HCT116 (cell line): ENCODE measurements at regions not wholly inside any gene's neighbourhood (a gene's known extent, or its start where the extent isn't known, plus 50 kb on each side); places are given as distances from the start of the nearest gene placed in this dataset.

ENCODE experiments used
- ATAC-seq: fragments of 200-7000 bp; cut with Tn5 transposase; 2 replicates; pipeline ENCODE4 v1.9.1; 2020; ENCODE audit warnings: mild to moderate bottlenecking, moderate library complexity
- BruUV-seq: library from RNA; stranded (reverse); fragments of 400-500 nt; replicated peaks from 2 replicates; lab custom pipeline; 2021; lab: Mats Ljungman, UMichigan
- CTCF ChIA-PET: fragments of 300-600 bp; sonication (Branson Sonifier 250); formaldehyde crosslinking; loops from one replicate; lab custom pipeline; 2021; ENCODE audit warnings: antibody characterized with exemption; lab: Charles Lee
- POLR2A ChIA-PET: fragments of 300-600, 350-600 bp; sonication (Branson Sonifier 250); formaldehyde crosslinking; loops from one replicate; lab custom pipeline; 2021; ENCODE audit warnings: antibody characterized with exemption; lab: Charles Lee
- RAD21 ChIA-PET, 2 experiments: fragments of 300-600 bp; sonication (Branson Sonifier 250); formaldehyde crosslinking; loops; one replicate each; lab custom pipeline; 2023; ENCODE audit warnings: low total read pairs in 2 of 2; ENCODE audit not compliant: uncharacterized antibody in 2 of 2, unreplicated experiment in 2 of 2, low non-redundant PET in 1 of 2; lab: Charles Lee
- DNase-seq: peaks from one replicate; pipeline ENCODE4 v3.0.0-alpha.2; 2010; ENCODE audit warnings: low read depth, low spot score
- H2AFZ ChIP-seq: fragments of 200-600 bp; shearing (Covaris generic), sonication (generic); 2 replicates; pipeline ENCODE4 v1.6.1; 2017; ENCODE audit warnings: low read depth, mixed run types, mixed read lengths, antibody characterized with exemption, low read length; ENCODE audit not compliant: poor library complexity, severe bottlenecking
- H3K27ac ChIP-seq: 2 replicates; pipeline ENCODE4 v1.5.1; 2012; ENCODE audit warnings: low read depth, low read length
- H3K27me3 ChIP-seq: fragments of 200-600 bp; sonication (generic); 2 replicates; pipeline ENCODE4 v1.6.1; 2016; ENCODE audit warnings: mixed run types, low read length, mixed read lengths; ENCODE audit not compliant: insufficient read depth
- H3K36me3 ChIP-seq, 2 experiments: fragments of 200-500 bp in 1 of 2; fragments of 200-600 bp in 1 of 2; sonication (Bioruptor generic) in 1 of 2; sonication (generic) in 1 of 2; 2 replicates each; pipeline versions ENCODE4 v1.5.1 to v1.6.1; 2014 to 2016; ENCODE audit warnings: low read length in 2 of 2, inconsistent platforms in 1 of 2, mixed read lengths in 1 of 2, mixed run types in 1 of 2; ENCODE audit not compliant: insufficient read depth in 2 of 2, control insufficient read depth in 1 of 2
- H3K4me1 ChIP-seq, 2 experiments: fragments of 200-600 bp in 1 of 2; sonication (generic) in 1 of 2; 2 replicates each; pipeline versions ENCODE4 v1.5.1 to v1.6.1; 2012 to 2017; ENCODE audit warnings: low read length in 2 of 2, inconsistent platforms in 1 of 2, mild to moderate bottlenecking in 1 of 2, mixed read lengths in 1 of 2, mixed run types in 1 of 2, moderate library complexity in 1 of 2; ENCODE audit not compliant: insufficient read depth in 2 of 2, control insufficient read depth in 1 of 2
- H3K4me2 ChIP-seq: fragments of 200-600 bp; sonication (generic); 2 replicates; pipeline ENCODE4 v1.6.1; 2017; ENCODE audit warnings: mixed run types, low read length, mixed read lengths
- H3K4me3 ChIP-seq, 2 experiments: fragments of 200-600 bp in 1 of 2; sonication (generic) in 1 of 2; replicated peaks in 1 of 2; 2 replicates each; pipeline ENCODE4 v1.5.1; 2011 to 2016; ENCODE audit warnings: low read length in 2 of 2, control low read depth in 1 of 2, low read depth in 1 of 2, mild to moderate bottlenecking in 1 of 2, mixed read lengths in 1 of 2, mixed run types in 1 of 2
- H3K79me2 ChIP-seq: fragments of 200-600 bp; sonication (generic); 2 replicates; pipeline ENCODE4 v1.6.1; 2017; ENCODE audit warnings: mild to moderate bottlenecking, mixed run types, low read length, moderate library complexity, mixed read lengths; ENCODE audit not compliant: insufficient read depth
- H3K9ac ChIP-seq: fragments of 200-600 bp; sonication (generic); 2 replicates; pipeline ENCODE4 v1.6.1; 2016; ENCODE audit warnings: low read length, mixed read lengths
- H3K9me2 ChIP-seq: fragments of 200-600 bp; sonication (generic), shearing (Covaris generic); 2 replicates; pipeline ENCODE4 v1.6.1; 2017; ENCODE audit warnings: mixed run types, mild to moderate bottlenecking, moderate library complexity; ENCODE audit not compliant: insufficient read depth
- H3K9me3 ChIP-seq, 2 experiments: fragments of 200-500 bp in 1 of 2; fragments of 200-600 bp in 1 of 2; sonication (Bioruptor generic) in 1 of 2; sonication (generic) in 1 of 2; 2 replicates each; pipeline ENCODE4 v1.6.1; 2014 to 2017; ENCODE audit warnings: low read length in 2 of 2, mixed read lengths in 2 of 2, inconsistent platforms in 1 of 2, low read depth in 1 of 2, mild to moderate bottlenecking in 1 of 2, mixed run types in 1 of 2, moderate library complexity in 1 of 2; ENCODE audit not compliant: control insufficient read depth in 1 of 2, insufficient read depth in 1 of 2
- H4K20me1 ChIP-seq: fragments of 200-600 bp; sonication (generic), shearing (Covaris generic); 2 replicates; pipeline ENCODE4 v1.6.1; 2017; ENCODE audit warnings: mixed run types, mild to moderate bottlenecking, moderate library complexity; ENCODE audit not compliant: insufficient read depth
- ATF3 ChIP-seq: IDR thresholded peaks from 2 replicates; pipeline ENCODE4 v1.6.1; 2012
- CBX3 ChIP-seq: IDR thresholded peaks from 2 replicates; pipeline ENCODE4 v1.6.1; 2012; ENCODE audit warnings: low read depth
- CTCF ChIP-seq, 3 experiments: fragments of 200-600 bp in 1 of 3; sonication (generic) in 1 of 3; IDR thresholded peaks in 2 of 3; conservative IDR thresholded peaks in 1 of 3; 2 replicates each; pipeline ENCODE4 v1.5.1; 2012 to 2017; ENCODE audit warnings: low read depth in 2 of 3, low read length in 2 of 3, antibody characterized with exemption in 1 of 3, borderline replicate concordance in 1 of 3, control low read depth in 1 of 3, mild to moderate bottlenecking in 1 of 3, mixed read lengths in 1 of 3, mixed run types in 1 of 3, moderate library complexity in 1 of 3; ENCODE audit not compliant: insufficient read depth in 1 of 3
- ELF1 ChIP-seq: IDR thresholded peaks from 2 replicates; pipeline ENCODE4 v1.6.1; 2012; ENCODE audit warnings: low read depth, borderline replicate concordance
- EZH2phosphoT487 ChIP-seq: fragments of 200-600 bp; IDR thresholded peaks from 2 replicates; pipeline ENCODE4 v1.6.1; 2018; ENCODE audit warnings: antibody characterized with exemption, borderline replicate concordance
- JUND ChIP-seq: IDR thresholded peaks from 2 replicates; pipeline ENCODE4 v1.6.1; 2012
- POLR2A ChIP-seq: IDR thresholded peaks from 2 replicates; pipeline ENCODE4 v1.7.0; 2011; ENCODE audit warnings: borderline replicate concordance; ENCODE audit not compliant: insufficient read depth, insufficient read length; ENCODE audit errors: extremely low read depth
- POLR2AphosphoS5 ChIP-seq: IDR thresholded peaks from 2 replicates; pipeline ENCODE4 v1.6.1; 2011; ENCODE audit warnings: mild to moderate bottlenecking, low read depth, low read length, moderate library complexity
- RAD21 ChIP-seq: IDR thresholded peaks from 2 replicates; pipeline ENCODE4 v1.6.1; 2012; ENCODE audit warnings: low read depth, mild to moderate bottlenecking
- SIN3A ChIP-seq: IDR thresholded peaks from 2 replicates; pipeline ENCODE4 v1.6.1; 2012; ENCODE audit warnings: low read depth
- SP1 ChIP-seq: IDR thresholded peaks from 2 replicates; pipeline ENCODE4 v1.6.1; 2012; ENCODE audit warnings: low read depth
- SRF ChIP-seq: IDR thresholded peaks from 2 replicates; pipeline ENCODE4 v1.6.1; 2012; ENCODE audit warnings: low read depth
- ZFX ChIP-seq: fragments of 450-650 bp; IDR thresholded peaks from 2 replicates; pipeline ENCODE4 v1.6.1; 2017
- ZNF274 ChIP-seq: fragments of 200-500 bp; sonication (Bioruptor generic); IDR thresholded peaks from 2 replicates; pipeline ENCODE4 v1.6.1; 2014; ENCODE audit warnings: mild to moderate bottlenecking, low read depth, low read length, inconsistent platforms
- intact Hi-C: fragments of 100-400 bp; cut with micrococcal nuclease; formaldehyde crosslinking; loops from 2 replicates; pipeline ENCODE4 v1.10.0; 2022
- TF ChIP-seq, protein P1 (sequence below): IDR thresholded peaks from 2 replicates; pipeline ENCODE4 v1.6.1; 2012; ENCODE audit warnings: low read depth

DNA sequence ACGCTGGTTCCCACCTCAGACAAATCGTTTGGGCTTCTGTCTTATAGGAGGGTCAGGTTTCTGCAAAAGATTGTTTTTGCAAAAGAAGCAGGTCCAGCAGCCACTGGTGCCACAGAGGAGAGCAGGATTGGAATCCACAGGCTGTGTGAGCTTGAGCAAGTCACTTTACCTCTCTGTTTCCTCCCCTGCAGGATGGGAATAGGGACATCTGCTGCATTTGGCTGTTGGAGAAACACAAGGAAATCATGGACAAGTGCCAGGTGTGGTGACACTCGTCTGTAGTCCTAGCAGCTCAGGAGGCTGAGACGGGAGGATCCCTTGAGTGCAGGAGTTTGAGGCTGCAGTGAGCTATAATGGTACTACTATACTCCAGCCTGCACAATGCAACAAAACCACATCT, 422.6 kb downstream of the MN1 start:
- intact Hi-C loops: no loop called here
- RAD21 ChIA-PET: no interaction called here
- CTCF ChIA-PET: no interaction called here
- POLR2A ChIA-PET: interaction anchor here (1.2 kb wide), 1 partner anchor 11 kb away, joined by 3 read pairs; no protein-coding TSS in a partner anchor
- no peak overlapping the region for H3K27ac ChIP-seq
- H3K9me2 ChIP-seq: no peaks in the 10 kb centered on the region
- no peaks in the 10 kb centered on the region for H4K20me1 ChIP-seq
- no peaks in the 10 kb centered on the region for H3K4me1 ChIP-seq
- no peak for TF ChIP-seq ELF1
- TF ChIP-seq POLR2AphosphoS5: no peak
- no peak for TF ChIP-seq SP1
- no peak for TF ChIP-seq SIN3A
- no peak for TF ChIP-seq POLR2A
- no peak for TF ChIP-seq CTCF (IDR thresholded peaks at IDR 0.05 in 2 of 3, conservative IDR thresholded peaks at IDR 0.05 in 1 of 3; ENCODE audit: borderline replicate concordance in 1 of 3, insufficient read depth in 1 of 3, low read depth in 2 of 3, low read length in 2 of 3)
- TF ChIP-seq EZH2phosphoT487: no peak
- H3K9ac ChIP-seq: no peak overlapping the region
- no peaks in the 10 kb centered on the region for H3K9me3 ChIP-seq
- peaks cover 29% of the 10 kb centered on the region; the same call in 1 of the 2 replicates for H3K27me3 ChIP-seq
- H3K36me3 ChIP-seq: no peaks in the 10 kb centered on the region
- H3K79me2 ChIP-seq: no peaks in the 10 kb centered on the region
- no TSS peak for BruUV-seq
- H2AFZ ChIP-seq: no peak overlapping the region
- DNase-seq: no peak
- H3K4me2 ChIP-seq: no peak overlapping the region
- no peak for ATAC-seq
- H3K4me3 ChIP-seq: no peak overlapping the region

- ATAC-seq (no peak), DNase-seq (no peak)
- Histone ChIP-seq H3K9ac (no peak overlapping the region), H3K27me3 (peaks cover 41% of the 10 kb centered on the region), H3K4me2 (no peak overlapping the region), H3K4me1 (no peaks in the 10 kb centered on the region), H3K9me2 (no peaks in the 10 kb centered on the region), H3K9me3 (no peaks in the 10 kb centered on the region), H3K4me3 (no peak overlapping the region), H3K27ac (no peak overlapping the region), H3K79me2 (no peaks in the 10 kb centered on the region), H4K20me1 (no peaks in the 10 kb centered on the region), H2AFZ (no peak overlapping the region), H3K36me3 (no peaks in the 10 kb centered on the region)
- BruUV-seq: no TSS peak
- ChIA-PET POLR2A (no interaction called here), CTCF (no interaction called here), RAD21 (no interaction called here)
- intact Hi-C loops: no loop called here
- TF ChIP-seq ATF3 (no peak), JUND (no peak), POLR2A (no peak), ZFX (no peak), POLR2AphosphoS5 (no peak), CBX3 (no peak), SRF (no peak), RAD21 (no peak), ELF1 (no peak), SIN3A (no peak), SP1 (no peak), ZNF274 (no peak)
- TF ChIP-seq, protein P1, sequence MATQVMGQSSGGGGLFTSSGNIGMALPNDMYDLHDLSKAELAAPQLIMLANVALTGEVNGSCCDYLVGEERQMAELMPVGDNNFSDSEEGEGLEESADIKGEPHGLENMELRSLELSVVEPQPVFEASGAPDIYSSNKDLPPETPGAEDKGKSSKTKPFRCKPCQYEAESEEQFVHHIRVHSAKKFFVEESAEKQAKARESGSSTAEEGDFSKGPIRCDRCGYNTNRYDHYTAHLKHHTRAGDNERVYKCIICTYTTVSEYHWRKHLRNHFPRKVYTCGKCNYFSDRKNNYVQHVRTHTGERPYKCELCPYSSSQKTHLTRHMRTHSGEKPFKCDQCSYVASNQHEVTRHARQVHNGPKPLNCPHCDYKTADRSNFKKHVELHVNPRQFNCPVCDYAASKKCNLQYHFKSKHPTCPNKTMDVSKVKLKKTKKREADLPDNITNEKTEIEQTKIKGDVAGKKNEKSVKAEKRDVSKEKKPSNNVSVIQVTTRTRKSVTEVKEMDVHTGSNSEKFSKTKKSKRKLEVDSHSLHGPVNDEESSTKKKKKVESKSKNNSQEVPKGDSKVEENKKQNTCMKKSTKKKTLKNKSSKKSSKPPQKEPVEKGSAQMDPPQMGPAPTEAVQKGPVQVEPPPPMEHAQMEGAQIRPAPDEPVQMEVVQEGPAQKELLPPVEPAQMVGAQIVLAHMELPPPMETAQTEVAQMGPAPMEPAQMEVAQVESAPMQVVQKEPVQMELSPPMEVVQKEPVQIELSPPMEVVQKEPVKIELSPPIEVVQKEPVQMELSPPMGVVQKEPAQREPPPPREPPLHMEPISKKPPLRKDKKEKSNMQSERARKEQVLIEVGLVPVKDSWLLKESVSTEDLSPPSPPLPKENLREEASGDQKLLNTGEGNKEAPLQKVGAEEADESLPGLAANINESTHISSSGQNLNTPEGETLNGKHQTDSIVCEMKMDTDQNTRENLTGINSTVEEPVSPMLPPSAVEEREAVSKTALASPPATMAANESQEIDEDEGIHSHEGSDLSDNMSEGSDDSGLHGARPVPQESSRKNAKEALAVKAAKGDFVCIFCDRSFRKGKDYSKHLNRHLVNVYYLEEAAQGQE: no peak
Observed at GRCh38 chr22:27380855-27381254, 420.7 kb downstream of the MN1 start.
